H1 (cell line): ENCODE measurements at regions not wholly inside any gene's neighbourhood (a gene's known extent, or its start where the extent isn't known, plus 50 kb on each side); places are given as distances from the start of the nearest gene placed in this dataset.

Experiments
- ASH2L ChIP-seq: fragments of 200-600, 300-600 bp; sonication (generic); IDR thresholded peaks from one replicate; pipeline ENCODE4 v1.7.1; 2017; ENCODE audit warnings: low read length
- BCL11A ChIP-seq, 2 experiments: IDR thresholded peaks; one replicate each; pipeline ENCODE4 v1.6.1; 2011; ENCODE audit warnings: low read depth in 2 of 2, low read length in 2 of 2, mild to moderate bottlenecking in 2 of 2
- CBX5 ChIP-seq: fragments of 300-800, 300-1000 bp; sonication (generic); IDR thresholded peaks from 2 replicates; pipeline ENCODE4 v1.7.1; 2016; ENCODE audit warnings: antibody characterized with exemption, low read length, low read depth
- CHD2 ChIP-seq: IDR thresholded peaks from 2 replicates; pipeline ENCODE4 v1.6.1; 2012; ENCODE audit warnings: low read length, improper control_type of control experiment
- JUN ChIP-seq: IDR thresholded peaks from 2 replicates; pipeline ENCODE4 v1.6.1; 2011; ENCODE audit warnings: low read depth, mild to moderate bottlenecking, improper control_type of control experiment, low read length
- JUND ChIP-seq: IDR thresholded peaks from 2 replicates; pipeline ENCODE4 v1.6.1; 2011; ENCODE audit warnings: mild to moderate bottlenecking, improper control_type of control experiment, low read length
- PHF8 ChIP-seq: fragments of 200-600 bp; sonication (generic); conservative IDR thresholded peaks from 2 replicates; pipeline ENCODE4 v1.7.1; 2012; ENCODE audit warnings: low read depth, mild to moderate bottlenecking, inconsistent platforms, low read length, moderate library complexity
- SAP30 ChIP-seq: fragments of 300-600 bp; sonication (generic); IDR thresholded peaks from 2 replicates; pipeline ENCODE4 v1.7.1; 2012; ENCODE audit warnings: low read length, moderate library complexity, mild to moderate bottlenecking, inconsistent platforms; ENCODE audit not compliant: insufficient read depth, insufficient replicate concordance
- SIX5 ChIP-seq: IDR thresholded peaks from 2 replicates; pipeline ENCODE4 v1.6.1; 2011; ENCODE audit warnings: mild to moderate bottlenecking, low read depth, low read length
- TCF12 ChIP-seq: IDR thresholded peaks from 2 replicates; pipeline ENCODE4 v1.6.1; 2011; ENCODE audit warnings: low read depth, mild to moderate bottlenecking, low read length
- TF ChIP-seq, protein P1 (sequence below): fragments of 300-600 bp; sonication (generic); IDR thresholded peaks from 2 replicates; pipeline ENCODE4 v1.7.1; 2012; ENCODE audit warnings: low read length, moderate library complexity, mild to moderate bottlenecking, inconsistent platforms; ENCODE audit not compliant: insufficient replicate concordance

- TF ChIP-seq, protein P1, sequence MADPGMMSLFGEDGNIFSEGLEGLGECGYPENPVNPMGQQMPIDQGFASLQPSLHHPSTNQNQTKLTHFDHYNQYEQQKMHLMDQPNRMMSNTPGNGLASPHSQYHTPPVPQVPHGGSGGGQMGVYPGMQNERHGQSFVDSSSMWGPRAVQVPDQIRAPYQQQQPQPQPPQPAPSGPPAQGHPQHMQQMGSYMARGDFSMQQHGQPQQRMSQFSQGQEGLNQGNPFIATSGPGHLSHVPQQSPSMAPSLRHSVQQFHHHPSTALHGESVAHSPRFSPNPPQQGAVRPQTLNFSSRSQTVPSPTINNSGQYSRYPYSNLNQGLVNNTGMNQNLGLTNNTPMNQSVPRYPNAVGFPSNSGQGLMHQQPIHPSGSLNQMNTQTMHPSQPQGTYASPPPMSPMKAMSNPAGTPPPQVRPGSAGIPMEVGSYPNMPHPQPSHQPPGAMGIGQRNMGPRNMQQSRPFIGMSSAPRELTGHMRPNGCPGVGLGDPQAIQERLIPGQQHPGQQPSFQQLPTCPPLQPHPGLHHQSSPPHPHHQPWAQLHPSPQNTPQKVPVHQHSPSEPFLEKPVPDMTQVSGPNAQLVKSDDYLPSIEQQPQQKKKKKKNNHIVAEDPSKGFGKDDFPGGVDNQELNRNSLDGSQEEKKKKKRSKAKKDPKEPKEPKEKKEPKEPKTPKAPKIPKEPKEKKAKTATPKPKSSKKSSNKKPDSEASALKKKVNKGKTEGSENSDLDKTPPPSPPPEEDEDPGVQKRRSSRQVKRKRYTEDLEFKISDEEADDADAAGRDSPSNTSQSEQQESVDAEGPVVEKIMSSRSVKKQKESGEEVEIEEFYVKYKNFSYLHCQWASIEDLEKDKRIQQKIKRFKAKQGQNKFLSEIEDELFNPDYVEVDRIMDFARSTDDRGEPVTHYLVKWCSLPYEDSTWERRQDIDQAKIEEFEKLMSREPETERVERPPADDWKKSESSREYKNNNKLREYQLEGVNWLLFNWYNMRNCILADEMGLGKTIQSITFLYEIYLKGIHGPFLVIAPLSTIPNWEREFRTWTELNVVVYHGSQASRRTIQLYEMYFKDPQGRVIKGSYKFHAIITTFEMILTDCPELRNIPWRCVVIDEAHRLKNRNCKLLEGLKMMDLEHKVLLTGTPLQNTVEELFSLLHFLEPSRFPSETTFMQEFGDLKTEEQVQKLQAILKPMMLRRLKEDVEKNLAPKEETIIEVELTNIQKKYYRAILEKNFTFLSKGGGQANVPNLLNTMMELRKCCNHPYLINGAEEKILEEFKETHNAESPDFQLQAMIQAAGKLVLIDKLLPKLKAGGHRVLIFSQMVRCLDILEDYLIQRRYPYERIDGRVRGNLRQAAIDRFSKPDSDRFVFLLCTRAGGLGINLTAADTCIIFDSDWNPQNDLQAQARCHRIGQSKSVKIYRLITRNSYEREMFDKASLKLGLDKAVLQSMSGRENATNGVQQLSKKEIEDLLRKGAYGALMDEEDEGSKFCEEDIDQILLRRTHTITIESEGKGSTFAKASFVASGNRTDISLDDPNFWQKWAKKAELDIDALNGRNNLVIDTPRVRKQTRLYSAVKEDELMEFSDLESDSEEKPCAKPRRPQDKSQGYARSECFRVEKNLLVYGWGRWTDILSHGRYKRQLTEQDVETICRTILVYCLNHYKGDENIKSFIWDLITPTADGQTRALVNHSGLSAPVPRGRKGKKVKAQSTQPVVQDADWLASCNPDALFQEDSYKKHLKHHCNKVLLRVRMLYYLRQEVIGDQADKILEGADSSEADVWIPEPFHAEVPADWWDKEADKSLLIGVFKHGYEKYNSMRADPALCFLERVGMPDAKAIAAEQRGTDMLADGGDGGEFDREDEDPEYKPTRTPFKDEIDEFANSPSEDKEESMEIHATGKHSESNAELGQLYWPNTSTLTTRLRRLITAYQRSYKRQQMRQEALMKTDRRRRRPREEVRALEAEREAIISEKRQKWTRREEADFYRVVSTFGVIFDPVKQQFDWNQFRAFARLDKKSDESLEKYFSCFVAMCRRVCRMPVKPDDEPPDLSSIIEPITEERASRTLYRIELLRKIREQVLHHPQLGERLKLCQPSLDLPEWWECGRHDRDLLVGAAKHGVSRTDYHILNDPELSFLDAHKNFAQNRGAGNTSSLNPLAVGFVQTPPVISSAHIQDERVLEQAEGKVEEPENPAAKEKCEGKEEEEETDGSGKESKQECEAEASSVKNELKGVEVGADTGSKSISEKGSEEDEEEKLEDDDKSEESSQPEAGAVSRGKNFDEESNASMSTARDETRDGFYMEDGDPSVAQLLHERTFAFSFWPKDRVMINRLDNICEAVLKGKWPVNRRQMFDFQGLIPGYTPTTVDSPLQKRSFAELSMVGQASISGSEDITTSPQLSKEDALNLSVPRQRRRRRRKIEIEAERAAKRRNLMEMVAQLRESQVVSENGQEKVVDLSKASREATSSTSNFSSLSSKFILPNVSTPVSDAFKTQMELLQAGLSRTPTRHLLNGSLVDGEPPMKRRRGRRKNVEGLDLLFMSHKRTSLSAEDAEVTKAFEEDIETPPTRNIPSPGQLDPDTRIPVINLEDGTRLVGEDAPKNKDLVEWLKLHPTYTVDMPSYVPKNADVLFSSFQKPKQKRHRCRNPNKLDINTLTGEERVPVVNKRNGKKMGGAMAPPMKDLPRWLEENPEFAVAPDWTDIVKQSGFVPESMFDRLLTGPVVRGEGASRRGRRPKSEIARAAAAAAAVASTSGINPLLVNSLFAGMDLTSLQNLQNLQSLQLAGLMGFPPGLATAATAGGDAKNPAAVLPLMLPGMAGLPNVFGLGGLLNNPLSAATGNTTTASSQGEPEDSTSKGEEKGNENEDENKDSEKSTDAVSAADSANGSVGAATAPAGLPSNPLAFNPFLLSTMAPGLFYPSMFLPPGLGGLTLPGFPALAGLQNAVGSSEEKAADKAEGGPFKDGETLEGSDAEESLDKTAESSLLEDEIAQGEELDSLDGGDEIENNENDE: no peak
- TF ChIP-seq CHD2: no peak
- no peak for TF ChIP-seq BCL11A (IDR thresholded peaks at IDR 0.05; ENCODE audit: low read depth in 2 of 2, low read length in 2 of 2)
- TF ChIP-seq SAP30: no peak
- TF ChIP-seq TCF12: no peak
- TF ChIP-seq JUN: no peak
- no peak for TF ChIP-seq JUND
- no peak for TF ChIP-seq CBX5
- TF ChIP-seq PHF8: no peak
- TF ChIP-seq SIX5: no peak
- TF ChIP-seq ASH2L: no peak
Measured at GRCh38 chr4:123236606-123237005, 160.0 kb upstream of the SPRY1 start (continued).
